ENCODE measurements at regions not wholly inside any gene's neighbourhood (a gene's known extent, or its start where the extent isn't known, plus 50 kb on each side); places are given as distances from the start of the nearest gene placed in this dataset.
A peak's percentile ranks its signal among the peaks of the same experiment; 100 is the strongest.

- DNase-seq: no peak
These were observed 910.3 kb upstream of the LCORL start for GRCh38 chr4:18931643-18932377.

- no peak for DNase-seq
These were observed 908.9 kb upstream of the LCORL start for GRCh38 chr4:18930487-18930886.

- DNase-seq: no peak
These were observed 902.1 kb upstream of the LCORL start for GRCh38 chr4:18923496-18924161.

- DNase-seq: peak; percentile 11
These were observed 896.1 kb upstream of the LCORL start for GRCh38 chr4:18917689-18918088.

- no peak for DNase-seq
These were observed 892.6 kb upstream of the LCORL start for GRCh38 chr4:18914182-18914581.

GRCh38 chr4:18894928-18895327 is 873.4 kb upstream of the LCORL start:
- no peak for DNase-seq

- peak; percentile 84 for DNase-seq
These were observed 860.9 kb upstream of the LCORL start for GRCh38 chr4:18882468-18882867.

GRCh38 chr4:18881556-18881955 is 860.0 kb upstream of the LCORL start:
- DNase-seq: no peak

- no peak for DNase-seq
These were observed 859.3 kb upstream of the LCORL start for GRCh38 chr4:18880871-18881270.

GRCh38 chr4:18878561-18878960 is 857.0 kb upstream of the LCORL start:
- no peak for DNase-seq

- no peak for DNase-seq
These were observed 847.6 kb upstream of the LCORL start for GRCh38 chr4:18869166-18869565.

- no peak for DNase-seq
These were observed 839.4 kb upstream of the LCORL start for GRCh38 chr4:18860836-18861530.

GRCh38 chr4:18859468-18859867 is 837.9 kb upstream of the LCORL start:
- DNase-seq: no peak

GRCh38 chr4:18858229-18858922 is 836.8 kb upstream of the LCORL start:
- DNase-seq: no peak

- no peak for DNase-seq
These were observed 829.3 kb upstream of the LCORL start for GRCh38 chr4:18850867-18851266.

- DNase-seq: no peak
These were observed 825.8 kb upstream of the LCORL start for GRCh38 chr4:18847249-18847890.

- no peak for DNase-seq
These were observed 824.8 kb upstream of the LCORL start for GRCh38 chr4:18846313-18846712.

- DNase-seq: peak; percentile 23
These were observed 823.2 kb upstream of the LCORL start for GRCh38 chr4:18844726-18845125.

- DNase-seq: no peak
These were observed 820.9 kb upstream of the LCORL start for GRCh38 chr4:18842431-18842830.

GRCh38 chr4:18840481-18840880 is 818.9 kb upstream of the LCORL start:
- DNase-seq: no peak

- DNase-seq: no peak
These were observed 794.8 kb upstream of the LCORL start for GRCh38 chr4:18816228-18816895.

- no peak for DNase-seq
These were observed 794.2 kb upstream of the LCORL start for GRCh38 chr4:18815779-18816173.

Measured in fibroblast of skin of right biceps (primary cell).